Vagina (tissue), 2 donors: ENCODE measurements at regions not wholly inside any gene's neighbourhood (a gene's known extent, or its start where the extent isn't known, plus 50 kb on each side); places are given as distances from the start of the nearest gene placed in this dataset.

Experiments
- POLR2A ChIP-seq, 2 donors: fragments of 450-650 bp; IDR thresholded peaks; one replicate each; pipeline ENCODE4 v1.6.1; 2017; ENCODE audit warnings: antibody characterized with exemption in 2 of 2, mild to moderate bottlenecking in 2 of 2, moderate library complexity in 2 of 2
- POLR2AphosphoS5 ChIP-seq, 2 donors: sonication (generic); formaldehyde crosslinking; IDR thresholded peaks; one replicate each; pipeline ENCODE4 v1.9.0; 2017; ENCODE audit warnings: antibody characterized with exemption in 2 of 2, mild to moderate bottlenecking in 2 of 2, low read depth in 1 of 2; ENCODE audit not compliant: insufficient read depth in 1 of 2
- TF ChIP-seq, protein P1 (sequence below), 3 experiments: fragments of 450-650 bp in 2 of 3; fragments of 200-600 bp in 1 of 3; sonication (generic) in 1 of 3; IDR thresholded peaks; one replicate each; pipeline ENCODE4 v1.5.1; 2017 to 2019; ENCODE audit warnings: antibody characterized with exemption in 3 of 3, mild to moderate bottlenecking in 2 of 3, moderate library complexity in 2 of 3

DNA sequence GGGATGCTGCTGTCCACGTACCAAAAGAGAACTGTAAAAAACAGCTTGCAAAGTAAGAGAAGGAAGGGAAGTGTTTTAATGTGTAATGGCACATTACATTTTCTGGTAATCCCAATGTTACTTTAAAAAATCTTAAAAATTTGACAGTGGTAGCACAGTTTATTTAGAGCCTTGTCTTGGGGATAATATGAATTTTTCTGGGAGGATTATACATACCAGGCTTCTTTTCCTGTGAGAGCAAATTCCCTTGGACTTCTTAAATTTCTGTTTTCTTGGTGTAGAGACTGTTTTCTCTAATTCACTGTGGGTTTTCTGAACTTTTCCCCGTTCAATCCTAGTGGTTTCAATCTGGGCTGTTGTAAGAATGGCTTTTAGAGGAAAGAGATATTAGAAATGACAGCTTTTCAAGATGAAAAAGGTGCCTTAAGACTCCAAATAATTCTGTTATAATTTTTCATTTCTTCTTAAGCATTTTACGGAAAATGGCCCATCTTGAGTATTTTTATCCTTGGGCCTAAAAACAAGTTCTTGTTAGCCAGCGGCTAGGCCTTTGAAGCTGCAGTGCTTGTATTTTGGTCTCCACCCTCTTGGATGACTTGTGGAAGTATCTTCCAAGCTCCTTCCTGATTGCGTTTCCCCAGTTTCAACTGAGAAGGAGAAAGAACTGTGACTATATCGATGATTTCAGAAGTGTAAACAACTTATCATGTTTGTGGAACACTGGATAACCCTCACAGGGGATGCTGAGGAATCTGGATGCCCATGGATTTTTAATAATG is 70.0 kb downstream of the LEPR start:
- TF ChIP-seq, protein P1, sequence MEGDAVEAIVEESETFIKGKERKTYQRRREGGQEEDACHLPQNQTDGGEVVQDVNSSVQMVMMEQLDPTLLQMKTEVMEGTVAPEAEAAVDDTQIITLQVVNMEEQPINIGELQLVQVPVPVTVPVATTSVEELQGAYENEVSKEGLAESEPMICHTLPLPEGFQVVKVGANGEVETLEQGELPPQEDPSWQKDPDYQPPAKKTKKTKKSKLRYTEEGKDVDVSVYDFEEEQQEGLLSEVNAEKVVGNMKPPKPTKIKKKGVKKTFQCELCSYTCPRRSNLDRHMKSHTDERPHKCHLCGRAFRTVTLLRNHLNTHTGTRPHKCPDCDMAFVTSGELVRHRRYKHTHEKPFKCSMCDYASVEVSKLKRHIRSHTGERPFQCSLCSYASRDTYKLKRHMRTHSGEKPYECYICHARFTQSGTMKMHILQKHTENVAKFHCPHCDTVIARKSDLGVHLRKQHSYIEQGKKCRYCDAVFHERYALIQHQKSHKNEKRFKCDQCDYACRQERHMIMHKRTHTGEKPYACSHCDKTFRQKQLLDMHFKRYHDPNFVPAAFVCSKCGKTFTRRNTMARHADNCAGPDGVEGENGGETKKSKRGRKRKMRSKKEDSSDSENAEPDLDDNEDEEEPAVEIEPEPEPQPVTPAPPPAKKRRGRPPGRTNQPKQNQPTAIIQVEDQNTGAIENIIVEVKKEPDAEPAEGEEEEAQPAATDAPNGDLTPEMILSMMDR (IDR thresholded peaks at IDR 0.05), result no peak
- TF ChIP-seq POLR2A (IDR thresholded peaks at IDR 0.05) (no peak), POLR2AphosphoS5 (IDR thresholded peaks at IDR 0.05; ENCODE audit: insufficient read depth in 1 of 2, low read depth in 1 of 2) (no peak)
